Activated naive CD4-positive, alpha-beta T cell treated with anti-CD3 and anti-CD28 coated beads for 36 hours (primary cell): ENCODE measurements at regions not wholly inside any gene's neighbourhood (a gene's known extent, or its start where the extent isn't known, plus 50 kb on each side); places are given as distances from the start of the nearest gene placed in this dataset.
"Not testable (repeated sequence)": the region's sequence is repeated elsewhere in the genome, so short reads cannot be mapped to it uniquely, and the experiment has no call there.

Experiments used
- CTCF ChIA-PET: fragments of 350-600 bp; sonication (Branson Sonifier 250); formaldehyde crosslinking; loops from one replicate; lab custom pipeline; 2021; ENCODE audit warnings: antibody characterized with exemption; lab: Charles Lee
- DNase-seq: peaks from one replicate; pipeline ENCODE4 v3.0.0-alpha.2; 2020
- H3K27ac Mint-ChIP-seq: one replicate; pipeline ENCODE4 v1.8.0; 2021; ENCODE audit warnings: mild to moderate bottlenecking, mixed read lengths
- H3K27me3 Mint-ChIP-seq: one replicate; pipeline ENCODE4 v1.8.0; 2021; ENCODE audit warnings: low read depth, mixed read lengths
- H3K36me3 Mint-ChIP-seq: one replicate; pipeline ENCODE4 v1.8.0; 2021; ENCODE audit warnings: low read depth, mixed read lengths
- H3K4me1 Mint-ChIP-seq: one replicate; pipeline ENCODE4 v1.8.0; 2021; ENCODE audit warnings: low read depth, mixed read lengths
- H3K4me3 Mint-ChIP-seq: one replicate; pipeline ENCODE4 v1.8.0; 2021; ENCODE audit warnings: mild to moderate bottlenecking, moderate library complexity, mixed read lengths
- H3K9me3 Mint-ChIP-seq: one replicate; pipeline ENCODE4 v1.8.0; 2021; ENCODE audit warnings: mixed read lengths
- intact Hi-C: fragments of 100-400 bp; cut with micrococcal nuclease; formaldehyde crosslinking; loops from one replicate; pipeline ENCODE4 v1.15.1; 2023

- no peaks in the 10 kb centered on the region for H3K36me3 Mint-ChIP-seq
- H3K9me3 Mint-ChIP-seq: no peaks in the 10 kb centered on the region
- intact Hi-C loops: no loop called here
- H3K4me1 Mint-ChIP-seq: peaks cover 3% of the 10 kb centered on the region
- no peaks in the 10 kb centered on the region for H3K27me3 Mint-ChIP-seq
- CTCF ChIA-PET: no interaction called here
- no peak for DNase-seq
- H3K27ac Mint-ChIP-seq: no peak overlapping the region
- H3K4me3 Mint-ChIP-seq: no peak overlapping the region
These were observed 105.3 kb upstream of the C16orf82 start for GRCh38 chr16:26961459-26961858.

DNA sequence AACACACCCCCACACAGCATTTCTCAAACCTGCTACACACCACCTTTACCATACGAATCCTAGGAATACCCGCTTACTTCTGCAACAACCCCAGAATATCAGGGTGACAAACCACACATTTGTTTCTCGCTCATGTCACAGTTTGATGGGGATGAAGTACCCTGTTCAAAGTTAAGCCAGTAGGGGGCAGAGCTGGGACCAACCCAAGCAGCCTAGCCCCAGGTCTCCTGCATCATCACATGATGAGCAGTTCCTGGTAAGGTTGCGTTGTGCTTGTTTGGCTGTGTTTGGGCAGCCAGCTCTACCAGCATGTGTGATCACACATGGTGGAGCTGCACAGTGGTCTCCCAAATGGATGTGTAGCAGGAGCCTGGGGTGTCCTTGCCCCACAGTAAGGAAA lies 103.6 kb upstream of the C16orf82 start:
- Mint-ChIP-seq H3K27ac (no peak overlapping the region), H3K27me3 (no peaks in the 10 kb centered on the region), H3K4me3 (no peak overlapping the region), H3K36me3 (no peaks in the 10 kb centered on the region), H3K9me3 (no peaks in the 10 kb centered on the region), H3K4me1 (peaks cover 3% of the 10 kb centered on the region)
- intact Hi-C loops: loop anchor here (1.0 kb wide), 1 partner anchor 146 kb away; no protein-coding TSS in a partner anchor
- peak; percentile 55 for DNase-seq
- CTCF ChIA-PET: no interaction called here

DNA sequence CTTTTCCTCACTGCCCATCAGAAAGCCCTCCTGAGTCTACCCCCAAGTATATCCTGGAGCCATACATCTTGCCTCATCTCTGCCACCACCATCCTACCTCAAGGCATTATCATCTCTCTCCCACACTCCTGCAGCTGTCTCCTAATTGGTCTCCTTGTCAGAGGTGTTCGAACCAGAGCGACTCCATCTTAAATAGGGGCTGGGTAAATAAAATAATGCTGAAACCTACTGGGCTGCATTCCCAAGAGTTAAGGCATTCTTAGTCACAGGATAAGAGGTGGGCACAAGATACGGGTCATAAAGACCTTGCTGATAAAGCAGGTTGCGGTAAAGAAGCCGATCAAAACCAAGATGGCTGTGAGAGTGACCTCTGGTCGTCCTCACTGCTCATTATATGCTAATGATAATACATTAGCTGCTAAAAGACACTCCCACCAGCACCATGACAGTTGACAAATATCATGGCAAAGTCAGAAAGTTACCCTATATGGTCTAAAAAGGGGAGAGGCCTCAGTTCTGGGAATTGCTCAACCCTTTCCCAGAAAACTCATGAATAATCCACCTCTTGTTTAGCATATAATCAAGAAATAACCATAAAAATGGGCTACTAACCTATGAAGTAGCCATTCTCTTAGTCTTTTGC lies 97.0 kb upstream of the C16orf82 start:
- no peaks in the 10 kb centered on the region for H3K36me3 Mint-ChIP-seq
- H3K27me3 Mint-ChIP-seq: no peaks in the 10 kb centered on the region
- CTCF ChIA-PET: no interaction called here
- intact Hi-C loops: no loop called here
- H3K4me1 Mint-ChIP-seq: no peaks in the 10 kb centered on the region
- H3K4me3 Mint-ChIP-seq: no peak overlapping the region
- H3K9me3 Mint-ChIP-seq: no peaks in the 10 kb centered on the region
- no peak for DNase-seq
- H3K27ac Mint-ChIP-seq: no peak overlapping the region

GRCh38 chr16:26970292-26970691 lies 96.4 kb upstream of the C16orf82 start:
- Mint-ChIP-seq H3K27me3 (no peaks in the 10 kb centered on the region), H3K4me3 (no peak overlapping the region), H3K9me3 (no peaks in the 10 kb centered on the region), H3K4me1 (no peaks in the 10 kb centered on the region), H3K36me3 (no peaks in the 10 kb centered on the region), H3K27ac (no peak overlapping the region)
- CTCF ChIA-PET: no interaction called here
- intact Hi-C loops: no loop called here
- DNase-seq: no peak

DNA sequence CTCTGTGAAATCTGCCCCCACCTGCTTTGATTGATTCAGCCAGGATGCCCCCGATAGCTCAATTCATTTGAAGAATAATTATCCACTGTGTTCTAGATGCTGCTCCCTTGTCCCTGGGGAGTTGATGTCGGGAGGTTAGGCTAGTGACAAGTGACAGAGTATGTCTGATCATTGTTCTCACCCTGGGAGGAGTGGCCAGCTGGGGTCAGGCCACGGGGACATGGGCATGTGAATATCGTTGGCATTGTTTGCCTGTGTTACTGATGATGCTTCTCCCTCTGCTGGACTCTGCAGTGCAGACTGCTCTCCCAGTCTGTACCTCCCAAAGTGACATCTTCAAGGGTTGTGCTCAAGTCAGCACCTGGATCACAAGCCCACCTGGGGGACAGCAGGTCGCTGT lies 89.9 kb upstream of the C16orf82 start:
- H3K9me3 Mint-ChIP-seq: no peaks in the 10 kb centered on the region
- no peaks in the 10 kb centered on the region for H3K36me3 Mint-ChIP-seq
- no peak for DNase-seq
- no peaks in the 10 kb centered on the region for H3K4me1 Mint-ChIP-seq
- no peaks in the 10 kb centered on the region for H3K27me3 Mint-ChIP-seq
- CTCF ChIA-PET: no interaction called here
- intact Hi-C loops: no loop called here
- no peak overlapping the region for H3K27ac Mint-ChIP-seq
- no peak overlapping the region for H3K4me3 Mint-ChIP-seq

DNA sequence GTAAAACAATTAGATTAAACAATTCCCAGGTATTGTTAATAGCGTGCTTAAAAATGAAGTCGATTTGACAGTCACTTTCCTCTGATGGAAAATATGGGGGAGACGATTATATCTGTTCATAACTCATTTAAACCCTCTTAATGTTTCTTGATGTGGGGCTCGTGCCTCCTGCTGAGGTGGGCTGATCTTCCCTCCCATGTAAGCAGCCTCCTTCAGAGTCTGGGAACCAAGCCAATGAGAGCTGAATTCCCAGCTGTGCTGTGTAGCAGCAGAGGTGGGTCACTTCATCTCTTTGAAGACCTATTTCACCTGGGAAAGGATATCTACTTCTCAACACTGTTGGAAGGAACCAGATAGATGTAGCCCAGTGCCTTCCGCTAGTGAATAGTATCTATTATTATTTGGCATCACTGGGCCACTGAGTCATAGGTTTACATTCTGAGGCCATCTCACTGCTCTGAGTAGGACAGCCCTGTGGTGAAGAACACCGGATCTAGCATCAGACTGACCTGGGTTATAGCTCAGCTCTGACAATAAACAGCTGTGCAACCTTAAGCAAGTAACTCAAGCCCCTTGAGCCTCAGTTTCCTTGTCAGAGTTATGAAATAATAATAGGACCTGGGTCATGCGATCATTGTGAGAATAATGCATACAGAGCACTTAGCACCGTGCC lies 85.3 kb upstream of the C16orf82 start:
- Mint-ChIP-seq H3K27ac (no peak overlapping the region), H3K36me3 (no peaks in the 10 kb centered on the region), H3K27me3 (peaks cover 1% of the 10 kb centered on the region), H3K4me3 (no peak overlapping the region), H3K9me3 (no peaks in the 10 kb centered on the region), H3K4me1 (no peaks in the 10 kb centered on the region)
- no peak for DNase-seq
- intact Hi-C loops: no loop called here
- CTCF ChIA-PET: interaction anchor here (0.9 kb wide), 1 partner anchor 10 kb away, joined by 3 read pairs; no protein-coding TSS in a partner anchor

- no peak for DNase-seq
- intact Hi-C loops: no loop called here
- no peaks in the 10 kb centered on the region for H3K36me3 Mint-ChIP-seq
- H3K27ac Mint-ChIP-seq: no peak overlapping the region
- no peaks in the 10 kb centered on the region for H3K9me3 Mint-ChIP-seq
- peaks cover 3% of the 10 kb centered on the region for H3K27me3 Mint-ChIP-seq
- no peak overlapping the region for H3K4me3 Mint-ChIP-seq
- CTCF ChIA-PET: interaction anchor here (0.6 kb wide), 3 partner anchors 89 to 1339 kb away, joined by 3 to 4 read pairs (median 3); no protein-coding TSS in a partner anchor
- no peaks in the 10 kb centered on the region for H3K4me1 Mint-ChIP-seq
These were observed 84.3 kb upstream of the C16orf82 start for GRCh38 chr16:26982422-26982821.

GRCh38 chr16:26983426-26983825 lies 83.3 kb upstream of the C16orf82 start:
- no peaks in the 10 kb centered on the region for H3K4me1 Mint-ChIP-seq
- CTCF ChIA-PET: no interaction called here
- intact Hi-C loops: no loop called here
- H3K36me3 Mint-ChIP-seq: no peaks in the 10 kb centered on the region
- DNase-seq: no peak
- no peaks in the 10 kb centered on the region for H3K9me3 Mint-ChIP-seq
- no peak overlapping the region for H3K27ac Mint-ChIP-seq
- peaks cover 3% of the 10 kb centered on the region for H3K27me3 Mint-ChIP-seq
- H3K4me3 Mint-ChIP-seq: no peak overlapping the region

- intact Hi-C loops: no loop called here
- Mint-ChIP-seq H3K27ac (no peak overlapping the region), H3K9me3 (no peaks in the 10 kb centered on the region), H3K4me1 (no peaks in the 10 kb centered on the region), H3K36me3 (no peaks in the 10 kb centered on the region), H3K27me3 (peaks cover 3% of the 10 kb centered on the region), H3K4me3 (no peak overlapping the region)
- CTCF ChIA-PET: no interaction called here
- no peak for DNase-seq
These were observed 81.3 kb upstream of the C16orf82 start for GRCh38 chr16:26985100-26986065.

- H3K4me3 Mint-ChIP-seq: no peak overlapping the region
- peaks cover 6% of the 10 kb centered on the region for H3K27me3 Mint-ChIP-seq
- CTCF ChIA-PET: no interaction called here
- no peak for DNase-seq
- no peaks in the 10 kb centered on the region for H3K9me3 Mint-ChIP-seq
- intact Hi-C loops: no loop called here
- H3K27ac Mint-ChIP-seq: no peak overlapping the region
- no peaks in the 10 kb centered on the region for H3K36me3 Mint-ChIP-seq
- no peaks in the 10 kb centered on the region for H3K4me1 Mint-ChIP-seq
These were observed 79.1 kb upstream of the C16orf82 start for GRCh38 chr16:26987597-26988010.

DNA sequence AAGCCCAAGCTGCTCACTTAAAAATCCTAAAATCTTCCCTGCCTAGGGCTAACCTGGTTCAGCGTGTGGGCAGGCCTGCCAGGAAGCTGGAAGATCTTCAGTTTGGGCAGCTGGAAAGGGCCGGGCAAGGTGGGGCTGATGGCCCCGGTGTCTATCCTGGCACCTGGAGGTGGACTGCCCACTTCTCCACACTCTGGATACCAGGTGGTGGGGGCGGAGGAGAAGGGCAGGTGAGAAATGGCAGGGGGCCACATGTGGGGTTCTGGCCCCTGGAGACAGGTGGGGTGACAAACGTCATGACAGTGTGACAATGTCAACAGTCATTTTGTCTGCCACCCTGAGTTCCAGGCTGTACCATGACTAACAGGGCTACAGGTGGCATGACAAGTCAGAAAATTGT lies 78.5 kb upstream of the C16orf82 start:
- H3K9me3 Mint-ChIP-seq: no peaks in the 10 kb centered on the region
- DNase-seq: no peak
- CTCF ChIA-PET: no interaction called here
- no peaks in the 10 kb centered on the region for H3K4me1 Mint-ChIP-seq
- no peaks in the 10 kb centered on the region for H3K36me3 Mint-ChIP-seq
- H3K27me3 Mint-ChIP-seq: peaks cover 6% of the 10 kb centered on the region
- intact Hi-C loops: no loop called here
- H3K27ac Mint-ChIP-seq: no peak overlapping the region
- no peak overlapping the region for H3K4me3 Mint-ChIP-seq

DNA sequence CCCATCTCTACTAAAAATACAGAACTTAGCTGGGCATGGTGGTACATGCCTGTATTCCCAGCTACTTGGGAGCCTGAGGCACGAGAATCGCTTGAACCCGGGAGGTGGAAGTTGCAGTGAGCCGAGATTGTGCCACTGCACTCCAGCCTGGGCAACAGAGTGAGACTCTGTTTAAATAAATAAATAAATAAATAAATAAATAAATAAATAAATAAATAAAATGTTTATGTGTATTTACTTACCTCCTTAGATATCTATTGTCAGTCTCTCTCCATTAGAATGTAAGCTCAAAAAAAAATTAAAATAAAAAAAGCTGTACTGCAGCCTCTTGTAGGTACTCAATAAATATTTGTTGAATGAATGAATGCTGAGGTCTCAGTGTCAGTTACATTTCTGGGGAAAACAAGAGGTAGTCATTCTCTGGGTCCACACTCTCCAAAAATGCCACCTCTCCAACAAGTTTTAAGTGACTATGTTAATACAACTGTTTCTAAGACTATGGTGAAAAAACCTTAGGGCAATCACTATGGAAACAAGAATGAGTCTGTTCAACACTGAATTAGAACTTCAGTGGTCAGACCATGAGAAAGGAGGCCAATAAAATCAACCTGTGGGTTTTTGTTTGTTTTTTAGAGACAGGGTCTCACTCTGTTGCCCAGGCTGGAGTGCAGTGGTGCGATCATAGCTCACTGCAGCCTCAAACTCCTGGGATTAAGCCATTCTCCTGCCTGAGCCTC lies 76.2 kb upstream of the C16orf82 start:
- H3K27ac Mint-ChIP-seq, DNase-seq, intact Hi-C loops, H3K27me3 Mint-ChIP-seq, H3K36me3 Mint-ChIP-seq, H3K9me3 Mint-ChIP-seq, H3K4me3 Mint-ChIP-seq, H3K4me1 Mint-ChIP-seq: not testable (repeated sequence)
- CTCF ChIA-PET: interaction anchor here (0.6 to 1.0 kb wide), 2 partner anchors 10 to 14 kb away, joined by 3 read pairs; no protein-coding TSS in a partner anchor
